Heart left ventricle (tissue), 13 donors: ENCODE measurements at regions not wholly inside any gene's neighbourhood (a gene's known extent, or its start where the extent isn't known, plus 50 kb on each side); places are given as distances from the start of the nearest gene placed in this dataset.

Source experiments
- POLR2A ChIP-seq, 2 donors: fragments of 450-650 bp; IDR thresholded peaks; one replicate each; pipeline ENCODE4 v1.6.1; 2017; ENCODE audit warnings: antibody characterized with exemption in 2 of 2, mild to moderate bottlenecking in 2 of 2, moderate library complexity in 2 of 2
- TF ChIP-seq, protein P1 (sequence below), 12 donors: fragments of 200-600 bp; sonication (generic) in 4 of 12; IDR thresholded peaks; one replicate each; pipeline versions ENCODE4 v1.5.0 to v1.8.0; 2018 to 2022; ENCODE audit warnings: antibody characterized with exemption in 12 of 12, mild to moderate bottlenecking in 5 of 12
- donor health status: ischemic (EF 13 %, LVEDD 7.1; RV severe dilation, severe dysfunction).
- donor health status: DM: no; HTN: yes; CAD: no.
- donor health status: DM: no; HTN: no; CAD: no.
- donor health status: ischemic (EF 25% LVEDD 6.9; RV normal size, moderate dysfunction).
- donor health status: ischemic (EF 25% LVEDD 5.7; RV mildly dilated, moderate dysfunction).
- donor health status: ischemic (EF 35%, LVEDD 5.7; RV mildly dilated, moderate dysfunction).
- donor health status: nonischemic (EF 11% LVEDD 7.7; RV severe dilation, severe dysfunction).
- donor health status: DM: yes; HTN: yes; CAD: no.
- donor health status: PGD.
- donor health status: ischemic (EF 29% LVEDD 5.4; RV normal size, mild dysfunction).
- donor health status: nonischemic (EF 23%, LVEDD 6.1; RV moderate dilation, normal function).

GRCh38 chr3:168958466-168958865 is 705.0 kb downstream of the MECOM start:
- TF ChIP-seq, protein P1, sequence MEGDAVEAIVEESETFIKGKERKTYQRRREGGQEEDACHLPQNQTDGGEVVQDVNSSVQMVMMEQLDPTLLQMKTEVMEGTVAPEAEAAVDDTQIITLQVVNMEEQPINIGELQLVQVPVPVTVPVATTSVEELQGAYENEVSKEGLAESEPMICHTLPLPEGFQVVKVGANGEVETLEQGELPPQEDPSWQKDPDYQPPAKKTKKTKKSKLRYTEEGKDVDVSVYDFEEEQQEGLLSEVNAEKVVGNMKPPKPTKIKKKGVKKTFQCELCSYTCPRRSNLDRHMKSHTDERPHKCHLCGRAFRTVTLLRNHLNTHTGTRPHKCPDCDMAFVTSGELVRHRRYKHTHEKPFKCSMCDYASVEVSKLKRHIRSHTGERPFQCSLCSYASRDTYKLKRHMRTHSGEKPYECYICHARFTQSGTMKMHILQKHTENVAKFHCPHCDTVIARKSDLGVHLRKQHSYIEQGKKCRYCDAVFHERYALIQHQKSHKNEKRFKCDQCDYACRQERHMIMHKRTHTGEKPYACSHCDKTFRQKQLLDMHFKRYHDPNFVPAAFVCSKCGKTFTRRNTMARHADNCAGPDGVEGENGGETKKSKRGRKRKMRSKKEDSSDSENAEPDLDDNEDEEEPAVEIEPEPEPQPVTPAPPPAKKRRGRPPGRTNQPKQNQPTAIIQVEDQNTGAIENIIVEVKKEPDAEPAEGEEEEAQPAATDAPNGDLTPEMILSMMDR (IDR thresholded peaks at IDR 0.05), result no peak
- no peak for TF ChIP-seq POLR2A (IDR thresholded peaks at IDR 0.05)
